ENCODE measurements at regions not wholly inside any gene's neighbourhood (a gene's known extent, or its start where the extent isn't known, plus 50 kb on each side); places are given as distances from the start of the nearest gene placed in this dataset.

- BruUV-seq (replicated peaks): no TSS peak
- Histone ChIP-seq H3K27ac (ENCODE audit: insufficient read depth, low read length) (no peak overlapping the region), H2BK20ac (ENCODE audit: low read depth, low read length) (no peak overlapping the region), H3K9me3 (ENCODE audit: control insufficient read depth, insufficient read depth, low read length) (no peaks in the 10 kb centered on the region), H4K8ac (ENCODE audit: low read depth in 2 of 2, low read length in 2 of 2) (no peak overlapping the region), H3K4ac (ENCODE audit: low read depth, low read length) (no peak overlapping the region), H3K4me1 (ENCODE audit: control insufficient read depth, insufficient read depth, low read length) (no peaks in the 10 kb centered on the region), H3K14ac (replicated peaks; ENCODE audit: low read depth, low read length) (no peak overlapping the region), H2AK9ac (replicated peaks; ENCODE audit: low read depth, low read length, poor library complexity) (no peak overlapping the region), H3K56ac (ENCODE audit: extremely low read depth, insufficient read depth, low read length) (no peak overlapping the region), H3K4me2 (ENCODE audit: low read depth, low read length) (no peak overlapping the region), H2AFZ (replicated peaks; ENCODE audit: low read length, poor library complexity) (no peak overlapping the region), H4K5ac (ENCODE audit: low read depth, low read length) (no peak overlapping the region), H3K79me1 (ENCODE audit: low read depth in 1 of 2, low read length in 2 of 2) (no peaks in the 10 kb centered on the region; a peak in 1 of 4 replicates), H3K9me1 (ENCODE audit: insufficient read depth, low read length) (no peaks in the 10 kb centered on the region; the same call in 1 of the 2 replicates), H3K36me3 (ENCODE audit: control insufficient read depth, insufficient read depth, low read length) (0 out of 2 replicates have a peak, but pooled peaks cover 1% of the 10 kb centered on the region), H2BK15ac (ENCODE audit: low read depth, low read length) (no peak overlapping the region), H4K91ac (ENCODE audit: insufficient read depth, low read depth, low read length) (no peak overlapping the region), H3K18ac (ENCODE audit: low read depth, low read length) (no peak overlapping the region), H2BK5ac (ENCODE audit: low read depth, low read length, poor library complexity, severe bottlenecking) (no peak overlapping the region), H3K23ac (ENCODE audit: low read depth, low read length) (no peak overlapping the region), H4K20me1 (ENCODE audit: insufficient read depth, low read length) (no peaks in the 10 kb centered on the region), H2BK120ac (ENCODE audit: low read depth, low read length) (no peak overlapping the region), H2AK5ac (ENCODE audit: low read depth, low read length) (no peak overlapping the region), H3K27me3 (ENCODE audit: control insufficient read depth, insufficient read depth, low read length) (no peaks in the 10 kb centered on the region), H3K9ac (ENCODE audit: low read depth, low read length) (no peak overlapping the region), H3K4me3 (ENCODE audit: insufficient read depth, low read depth, low read length) (no peak overlapping the region)
- ATAC-seq (ENCODE audit: low read depth): no peak
- in situ Hi-C loops (cut with MboI; ENCODE audit: low sequenced_read_pairs): no loop called here
- dilution Hi-C loops (cut with HindIII; ENCODE audit: low sequenced_read_pairs, unreplicated experiment): no loop called here
- TF ChIP-seq FOS (IDR thresholded peaks at IDR 0.05; ENCODE audit: low read depth, low read length) (no peak), SMC3 (IDR thresholded peaks at IDR 0.05; ENCODE audit: low read depth, low read length) (no peak), RFX5 (IDR thresholded peaks at IDR 0.05; ENCODE audit: low read depth, low read length) (no peak), ELK1 (IDR thresholded peaks at IDR 0.05; ENCODE audit: borderline replicate concordance, low read depth, low read length) (no peak), CHD1 (IDR thresholded peaks at IDR 0.05; ENCODE audit: low read depth, low read length) (no peak), MAZ (IDR thresholded peaks at IDR 0.05; ENCODE audit: borderline replicate concordance, low read depth, low read length) (no peak), NFE2L2 (IDR thresholded peaks at IDR 0.05; ENCODE audit: low read depth, low read length) (no peak), BHLHE40 (IDR thresholded peaks at IDR 0.05; ENCODE audit: low read depth, low read length) (no peak), RCOR1 (IDR thresholded peaks at IDR 0.05; ENCODE audit: insufficient replicate concordance, low read length) (no peak), MAFK (IDR thresholded peaks at IDR 0.05; ENCODE audit: low read depth, low read length) (no peak)
- TF ChIP-seq, protein P1, sequence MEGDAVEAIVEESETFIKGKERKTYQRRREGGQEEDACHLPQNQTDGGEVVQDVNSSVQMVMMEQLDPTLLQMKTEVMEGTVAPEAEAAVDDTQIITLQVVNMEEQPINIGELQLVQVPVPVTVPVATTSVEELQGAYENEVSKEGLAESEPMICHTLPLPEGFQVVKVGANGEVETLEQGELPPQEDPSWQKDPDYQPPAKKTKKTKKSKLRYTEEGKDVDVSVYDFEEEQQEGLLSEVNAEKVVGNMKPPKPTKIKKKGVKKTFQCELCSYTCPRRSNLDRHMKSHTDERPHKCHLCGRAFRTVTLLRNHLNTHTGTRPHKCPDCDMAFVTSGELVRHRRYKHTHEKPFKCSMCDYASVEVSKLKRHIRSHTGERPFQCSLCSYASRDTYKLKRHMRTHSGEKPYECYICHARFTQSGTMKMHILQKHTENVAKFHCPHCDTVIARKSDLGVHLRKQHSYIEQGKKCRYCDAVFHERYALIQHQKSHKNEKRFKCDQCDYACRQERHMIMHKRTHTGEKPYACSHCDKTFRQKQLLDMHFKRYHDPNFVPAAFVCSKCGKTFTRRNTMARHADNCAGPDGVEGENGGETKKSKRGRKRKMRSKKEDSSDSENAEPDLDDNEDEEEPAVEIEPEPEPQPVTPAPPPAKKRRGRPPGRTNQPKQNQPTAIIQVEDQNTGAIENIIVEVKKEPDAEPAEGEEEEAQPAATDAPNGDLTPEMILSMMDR (conservative IDR thresholded peaks at IDR 0.05; ENCODE audit: low read depth, low read length): no peak
- no CpG with 5 or more reads among the region's 11 CpGs for WGBS, 2 experiments (ENCODE audit: extremely low coverage in 2 of 2, insufficient read length in 1 of 2)
- ChIA-PET CTCF (no interaction called here), POLR2A (ENCODE audit: unreplicated experiment) (no interaction called here)
- DNase-seq: no peak
- intact Hi-C loops (cut with micrococcal nuclease): no loop called here
Observed at GRCh38 chr13:73684750-73685149, 449.5 kb downstream of the KLF12 start.
